Activated naive CD4-positive, alpha-beta T cell treated with Interleukin-2 at 50 U/mL for 16 hours (primary cell): ENCODE measurements at regions not wholly inside any gene's neighbourhood (a gene's known extent, or its start where the extent isn't known, plus 50 kb on each side); places are given as distances from the start of the nearest gene placed in this dataset.

Experiments used
- DNase-seq: peaks from one replicate; pipeline ENCODE4 v3.0.0-alpha.2; 2020

GRCh38 chr2:226680719-226681118, 118.9 kb downstream of the IRS1 start:
- no peak for DNase-seq

DNA sequence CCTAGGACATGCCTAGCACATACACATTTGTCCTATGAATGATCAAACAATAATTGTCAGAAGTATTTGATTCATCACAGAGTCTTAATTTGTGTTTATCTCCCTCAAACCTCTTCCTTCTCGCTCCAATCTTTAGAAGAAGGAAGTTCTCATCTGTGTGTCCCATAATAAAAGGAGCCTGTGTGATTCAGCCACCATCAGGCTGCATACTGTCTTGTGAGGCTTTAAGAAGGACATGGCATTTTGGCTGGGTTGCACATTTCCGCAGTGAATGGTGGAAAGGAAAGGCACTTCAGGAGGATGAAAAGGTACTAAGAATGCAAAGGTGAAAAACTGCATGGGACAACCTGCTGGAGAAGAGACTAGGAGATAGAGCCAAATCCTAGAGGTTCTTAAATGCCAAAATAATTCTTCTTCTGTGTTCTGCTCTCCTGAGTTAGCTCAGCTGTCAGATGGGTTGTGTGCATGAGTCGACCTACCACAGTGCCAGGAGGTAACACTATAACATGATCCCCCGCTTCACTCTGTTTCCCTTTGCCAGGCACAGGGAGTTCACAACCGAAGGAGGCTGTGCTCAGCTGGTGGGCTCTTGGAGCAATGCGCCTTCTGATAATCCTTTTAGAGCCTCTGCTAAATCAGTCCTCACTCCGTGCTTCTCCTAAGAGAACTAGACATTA, 120.1 kb downstream of the IRS1 start:
- no peak for DNase-seq

DNA sequence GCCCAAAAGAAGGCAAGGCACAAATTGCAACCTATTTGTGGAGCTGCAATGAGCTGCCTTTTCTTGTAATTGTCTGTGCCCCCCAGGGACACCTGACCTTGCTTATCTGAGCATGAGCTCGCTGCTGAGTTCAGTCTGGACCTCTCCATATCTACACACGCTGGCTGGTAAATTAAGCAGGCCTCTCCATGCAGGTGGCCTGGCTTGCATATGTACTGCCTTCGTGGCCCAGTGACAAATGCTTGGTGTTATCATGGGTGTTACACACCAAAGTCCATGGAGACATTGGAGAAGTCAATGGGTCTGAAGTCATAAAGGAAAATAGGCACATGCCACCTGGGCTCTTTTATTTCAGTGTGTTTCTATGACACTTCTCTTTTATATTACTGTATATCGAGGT, 121.2 kb downstream of the IRS1 start:
- DNase-seq = no peak

DNA sequence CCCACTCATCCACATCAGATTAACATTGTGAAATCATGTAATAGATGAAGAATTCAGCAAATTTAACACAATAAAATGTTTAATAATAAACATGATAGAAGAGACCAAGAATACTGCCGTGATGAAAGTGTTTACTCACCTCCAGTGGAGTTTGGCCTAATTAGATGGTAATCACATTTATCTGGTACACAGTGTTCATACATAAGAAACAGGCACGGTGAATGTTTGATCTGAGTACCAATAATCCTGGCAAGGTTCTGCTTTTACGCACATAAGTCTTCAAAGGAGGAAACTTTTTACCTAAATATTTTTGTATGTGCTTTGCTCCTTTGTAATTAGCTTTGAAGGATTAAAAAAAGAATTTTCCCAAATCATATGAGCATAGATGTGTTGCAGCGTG, 122.5 kb downstream of the IRS1 start:
- DNase-seq = no peak

- no peak for DNase-seq
Measured at GRCh38 chr2:226676618-226677017, 123.0 kb downstream of the IRS1 start.

DNA sequence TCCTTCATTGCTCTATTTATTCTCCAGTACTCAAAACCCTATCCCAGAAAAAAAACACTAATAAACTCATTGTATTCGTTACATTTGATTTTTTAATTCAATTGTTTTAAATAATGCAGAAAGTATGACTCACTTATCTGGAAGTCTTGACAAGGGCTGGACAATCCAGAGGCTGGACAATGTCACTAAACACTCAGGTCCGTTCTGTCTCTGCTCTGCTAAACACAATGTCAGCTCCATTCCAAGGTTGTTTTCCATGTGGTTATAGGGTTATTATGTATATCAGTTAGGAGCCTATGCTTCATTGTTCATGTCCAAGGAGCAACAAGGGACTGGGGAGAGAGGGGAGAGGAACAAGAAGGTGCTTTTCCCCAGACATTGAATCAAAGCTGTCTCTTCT, 125.5 kb downstream of the IRS1 start:
- no peak for DNase-seq

DNA sequence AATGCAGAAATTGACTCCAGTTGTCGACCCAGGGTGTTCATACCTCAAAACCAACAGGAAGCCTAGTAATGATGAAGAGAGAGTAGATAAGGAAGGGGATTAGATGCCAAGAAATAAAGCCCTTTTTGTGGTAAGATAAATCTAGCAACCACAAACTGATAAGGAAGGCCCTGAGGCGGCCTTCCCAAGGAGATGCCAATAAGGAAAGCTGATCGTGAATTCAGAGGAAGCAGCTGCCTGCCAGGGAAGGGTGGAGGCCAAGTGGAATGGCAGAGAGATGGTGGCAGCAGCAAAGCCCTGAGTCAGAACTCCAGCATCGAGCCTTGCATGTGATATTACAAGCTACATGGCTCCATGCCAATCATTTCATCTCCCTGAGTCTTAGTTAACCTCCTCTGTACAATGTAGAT, 126.3 kb downstream of the IRS1 start:
- no peak for DNase-seq

GRCh38 chr2:226671141-226671676, 128.4 kb downstream of the IRS1 start:
- no peak for DNase-seq

- no peak for DNase-seq
Measured at GRCh38 chr2:226669905-226670304, 129.7 kb downstream of the IRS1 start.

GRCh38 chr2:226669249-226669648, 130.4 kb downstream of the IRS1 start:
- no peak for DNase-seq

GRCh38 chr2:226667736-226668135, 131.9 kb downstream of the IRS1 start:
- DNase-seq = no peak

DNA sequence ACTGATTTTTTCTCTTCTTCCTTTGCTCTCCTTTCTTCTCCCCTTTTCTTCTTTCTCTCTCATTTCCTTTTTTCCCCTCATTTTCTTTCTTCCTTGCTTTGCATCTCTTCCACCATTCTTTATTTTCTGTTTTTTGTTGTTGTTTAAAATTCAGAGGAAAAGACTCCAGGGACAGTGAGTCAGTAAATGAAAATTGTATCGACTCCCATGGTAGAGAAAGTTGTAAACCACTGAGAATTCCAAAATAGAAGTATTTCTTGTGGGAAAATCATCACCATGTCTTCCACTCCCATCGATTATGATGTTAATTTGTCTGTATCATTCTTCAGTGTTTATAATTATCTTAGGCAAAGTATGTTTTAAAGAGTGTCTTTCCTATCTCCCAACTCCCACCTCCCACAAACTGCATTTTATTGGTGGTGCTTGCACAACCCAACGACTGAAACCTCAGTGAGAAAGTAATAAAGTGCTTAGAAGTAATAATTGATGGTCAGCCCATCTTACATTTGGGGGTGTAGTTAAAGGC, 134.3 kb downstream of the IRS1 start:
- DNase-seq = no peak

GRCh38 chr2:226664661-226665060, 135.0 kb downstream of the IRS1 start:
- no peak for DNase-seq

DNA sequence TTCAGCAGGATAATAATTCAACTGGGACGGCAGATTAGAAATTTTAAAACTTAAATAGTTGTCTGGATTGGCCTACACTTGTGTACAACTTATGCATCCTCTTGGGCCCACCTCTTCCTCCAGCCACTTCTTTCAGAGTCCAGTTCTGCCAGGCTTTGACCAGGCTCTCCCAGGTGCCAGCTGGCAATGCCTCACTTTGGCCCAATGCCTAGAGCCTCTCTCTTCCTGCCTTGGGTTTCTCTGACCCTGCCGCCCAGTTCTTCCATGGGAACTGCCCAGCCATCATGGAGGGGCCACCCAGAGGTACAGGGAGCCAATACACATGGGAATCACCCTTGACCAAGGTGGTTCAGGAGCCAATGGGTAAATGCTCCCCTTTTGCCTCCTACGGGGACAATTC, 135.5 kb downstream of the IRS1 start:
- no peak for DNase-seq

GRCh38 chr2:226661789-226662545, 137.7 kb downstream of the IRS1 start:
- no peak for DNase-seq

- DNase-seq = no peak
Measured at GRCh38 chr2:226660526-226660925, 139.1 kb downstream of the IRS1 start.

DNA sequence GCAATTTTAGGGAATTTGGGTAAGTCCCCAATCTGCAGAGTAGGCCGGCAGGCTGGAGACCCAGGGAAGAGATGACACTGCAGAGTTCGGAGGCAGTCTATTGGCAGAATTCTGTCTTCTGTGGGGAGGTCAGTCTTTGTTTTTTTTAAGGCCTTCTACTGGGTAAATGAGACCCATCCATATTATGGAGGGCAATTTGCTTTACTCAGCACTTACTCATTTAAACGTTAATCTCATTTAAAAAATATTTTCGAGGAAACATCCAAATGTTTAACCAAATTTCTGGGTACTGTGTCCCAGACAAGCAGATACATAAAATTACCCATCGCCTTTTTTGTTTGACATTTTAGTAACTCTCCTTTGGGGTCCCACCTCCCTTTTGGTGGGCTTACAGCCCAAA, 139.5 kb downstream of the IRS1 start:
- DNase-seq = no peak

GRCh38 chr2:226659410-226659809, 140.2 kb downstream of the IRS1 start:
- no peak for DNase-seq

GRCh38 chr2:226658555-226658954, 141.1 kb downstream of the IRS1 start:
- no peak for DNase-seq

- DNase-seq = no peak
Measured at GRCh38 chr2:226657340-226658053, 142.1 kb downstream of the IRS1 start.

DNA sequence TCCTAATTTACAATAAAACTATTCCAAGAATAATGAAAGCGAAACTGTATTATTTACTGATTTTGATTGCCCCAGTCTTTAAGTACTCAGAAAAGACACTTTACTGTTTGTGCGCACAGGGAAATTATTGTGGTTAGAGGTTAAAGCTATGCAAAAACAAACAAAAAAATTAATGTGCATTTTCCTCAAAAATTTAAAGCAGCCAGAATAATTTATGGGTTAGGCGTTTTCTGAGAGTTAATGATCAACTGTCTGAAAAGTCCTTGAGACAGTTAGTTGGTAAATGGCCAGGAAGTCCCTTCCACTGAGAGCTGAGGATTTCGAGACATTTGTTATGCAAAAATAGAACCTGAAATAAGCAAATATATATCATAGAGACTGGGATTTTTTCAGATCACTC, 143.3 kb downstream of the IRS1 start:
- DNase-seq = no peak

- no peak for DNase-seq
Measured at GRCh38 chr2:226655871-226656270, 143.7 kb downstream of the IRS1 start.

GRCh38 chr2:226652983-226653765, 146.4 kb downstream of the IRS1 start:
- DNase-seq = no peak
